ENCODE measurements at regions not wholly inside any gene's neighbourhood (a gene's known extent, or its start where the extent isn't known, plus 50 kb on each side); places are given as distances from the start of the nearest gene placed in this dataset.
"Not testable (repeated sequence)": the region's sequence is repeated elsewhere in the genome, so short reads cannot be mapped to it uniquely, and the experiment has no call there.

DNA sequence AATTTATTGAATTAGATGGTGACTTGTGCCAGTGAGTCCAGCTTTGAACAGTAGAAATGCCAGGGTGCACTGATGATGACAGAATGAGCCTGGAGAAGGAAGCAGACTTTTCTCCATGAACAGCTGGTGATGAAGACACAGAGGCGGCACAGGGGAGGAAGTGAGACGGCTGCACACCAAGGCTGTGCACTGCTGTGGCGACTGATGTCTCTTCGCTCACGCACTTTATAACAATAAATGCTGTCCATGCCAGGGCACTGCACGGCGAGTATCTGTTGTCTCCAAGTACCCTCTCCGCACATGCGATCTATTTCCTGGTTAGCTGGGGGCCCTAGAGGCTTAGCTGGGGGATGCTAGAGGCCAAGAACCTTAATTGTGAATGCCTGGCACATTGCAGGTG, 175.2 kb downstream of the TMEM200C start:
- no peak for DNase-seq (ENCODE audit: low read depth)

DNA sequence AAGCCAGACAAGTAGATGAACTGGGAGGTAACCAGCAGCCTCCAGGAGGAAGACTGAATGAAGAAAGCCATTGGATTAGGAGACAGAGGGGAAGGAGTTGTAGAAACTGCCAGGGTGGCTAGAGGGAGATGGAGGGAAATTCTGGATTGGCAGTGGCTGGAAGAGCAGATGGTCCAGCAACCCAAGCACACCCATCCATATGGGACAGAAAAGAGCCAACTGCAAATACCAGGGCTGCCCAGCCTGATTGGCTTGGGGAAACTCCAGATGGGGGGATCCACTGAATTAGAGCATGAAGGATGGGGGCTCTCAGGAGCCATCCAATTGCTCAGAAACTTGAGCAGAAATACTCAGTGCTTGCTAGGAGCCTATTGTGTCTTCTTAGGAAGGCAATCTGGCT, 173.5 kb upstream of the EPB41L3 start:
- DNase-seq (ENCODE audit: low read depth), result no peak

DNA sequence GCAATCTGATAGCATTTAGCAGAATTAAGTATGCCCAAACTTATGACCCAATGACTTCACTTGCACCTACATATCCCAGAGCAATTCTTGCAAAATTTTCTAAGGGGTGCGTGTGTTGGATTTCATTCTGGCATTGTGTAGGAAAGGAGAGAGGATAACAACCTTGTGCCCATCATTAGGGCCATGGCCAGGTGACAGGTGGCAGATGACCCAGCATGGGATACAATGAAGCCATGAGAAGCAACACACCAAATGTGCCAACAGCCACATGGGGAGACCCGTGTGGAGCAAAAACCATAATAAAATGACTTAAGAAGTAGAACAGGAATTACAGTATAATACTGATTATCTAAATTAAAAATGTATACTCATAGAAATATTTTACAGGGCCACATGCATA, 166.9 kb upstream of the EPB41L3 start:
- no peak for DNase-seq (ENCODE audit: low read depth)

DNA sequence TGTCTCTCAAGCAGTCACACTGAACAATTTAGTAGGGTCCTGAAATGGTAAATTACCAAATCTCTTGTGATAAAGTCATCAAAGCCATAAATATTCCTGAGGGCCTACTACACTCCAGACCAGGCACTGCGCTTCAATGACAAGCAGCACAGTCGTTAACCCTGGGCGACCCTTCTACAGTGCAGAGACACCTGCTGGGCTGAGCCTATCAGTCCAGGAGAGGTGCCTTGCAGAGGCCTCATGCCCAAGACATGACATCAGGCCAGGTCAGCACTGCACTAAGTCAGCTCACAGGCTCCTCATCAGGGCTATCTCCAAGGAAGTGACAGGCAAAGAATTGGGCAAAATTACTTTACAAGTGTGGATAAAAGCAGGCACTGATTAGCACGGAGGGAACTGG, 166.4 kb upstream of the EPB41L3 start:
- no peak for DNase-seq (ENCODE audit: low read depth)

DNA sequence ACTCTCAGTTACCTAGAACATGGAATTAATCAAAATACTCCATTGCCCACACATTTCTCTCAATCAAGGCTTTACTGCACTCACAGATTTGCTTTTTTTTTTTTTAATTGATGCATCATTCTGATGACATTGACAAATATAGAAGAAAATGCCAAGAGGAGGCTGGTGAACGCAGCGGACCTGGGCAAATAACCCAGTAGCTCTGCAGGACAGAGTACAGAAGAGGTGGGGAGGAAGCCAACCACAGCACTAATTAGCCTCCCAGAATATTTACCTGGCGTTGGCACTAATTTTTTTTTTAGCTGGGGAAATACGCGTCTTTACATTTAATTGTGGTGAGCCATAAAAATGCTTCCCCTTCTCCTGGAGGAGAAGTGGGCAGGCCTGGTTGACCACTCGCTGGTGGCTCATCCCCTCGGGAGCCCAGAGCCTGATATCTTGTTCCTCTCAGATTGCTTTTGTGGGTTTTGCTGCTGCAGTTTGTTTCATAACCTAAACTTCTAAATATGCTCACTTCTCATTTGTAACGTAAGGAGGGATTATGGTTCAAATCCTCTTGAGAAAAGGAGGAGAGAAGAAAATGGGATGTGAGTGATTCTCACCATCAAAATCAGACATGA, 165.8 kb upstream of the EPB41L3 start:
- DNase-seq (ENCODE audit: low read depth), result no peak

DNA sequence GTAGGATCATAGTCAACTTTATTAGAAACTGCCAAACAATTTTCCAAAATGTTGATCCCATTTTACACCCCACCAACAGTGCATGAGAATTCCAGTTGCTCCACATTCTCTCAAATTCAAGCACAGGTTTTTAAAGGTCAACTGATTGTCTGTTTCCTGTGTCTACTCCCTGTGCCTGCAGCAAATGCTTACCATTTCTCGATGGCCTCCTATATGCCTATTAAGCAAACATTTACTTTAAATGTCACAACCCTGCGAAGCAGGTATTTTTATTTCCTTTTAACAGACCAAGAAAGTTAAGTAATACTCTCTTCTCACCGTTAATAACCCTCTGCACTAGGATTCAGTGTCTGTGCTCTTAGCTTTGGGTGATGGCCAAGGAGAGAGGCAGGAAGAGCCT, 163.8 kb upstream of the EPB41L3 start:
- no peak for DNase-seq (ENCODE audit: low read depth)

DNA sequence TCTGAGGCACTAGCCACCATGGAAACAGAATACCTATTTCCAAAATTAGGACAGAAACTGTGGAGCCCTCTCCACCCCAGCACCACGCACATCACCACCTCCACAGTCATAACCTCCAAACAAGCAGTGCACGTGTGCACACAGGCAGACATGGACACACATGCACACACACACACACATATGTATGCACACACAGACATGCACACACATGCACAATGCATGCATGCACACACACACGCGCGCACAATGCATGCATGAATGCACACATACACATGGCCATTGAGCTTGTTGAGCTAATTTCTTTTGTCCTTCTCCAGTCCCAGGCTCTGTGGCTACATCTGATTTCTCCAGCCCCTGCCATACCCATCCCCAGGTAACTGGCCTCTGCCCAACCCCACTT, 161.6 kb upstream of the EPB41L3 start:
- no peak for DNase-seq (ENCODE audit: low read depth)

DNA sequence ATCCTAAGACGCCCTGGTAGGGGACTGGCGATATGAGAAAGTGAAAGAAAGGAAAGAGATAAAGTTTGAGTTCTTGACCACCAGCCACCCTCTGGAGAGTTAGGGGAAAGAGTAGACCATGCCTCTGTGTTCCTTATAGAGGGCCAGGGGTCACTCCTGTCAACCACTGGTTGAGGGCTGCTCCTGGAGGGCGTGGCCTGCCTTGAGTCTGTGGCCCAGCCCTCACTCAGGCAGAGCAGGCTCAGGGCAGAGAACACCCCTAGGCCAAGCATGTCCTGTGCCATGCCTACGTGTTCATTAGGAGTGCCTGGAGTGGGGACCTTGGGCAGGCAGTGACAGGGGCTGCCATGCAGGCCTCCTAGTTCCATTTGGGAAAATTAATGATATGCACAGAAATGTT, 161.1 kb upstream of the EPB41L3 start:
- no peak for DNase-seq (ENCODE audit: low read depth)

DNA sequence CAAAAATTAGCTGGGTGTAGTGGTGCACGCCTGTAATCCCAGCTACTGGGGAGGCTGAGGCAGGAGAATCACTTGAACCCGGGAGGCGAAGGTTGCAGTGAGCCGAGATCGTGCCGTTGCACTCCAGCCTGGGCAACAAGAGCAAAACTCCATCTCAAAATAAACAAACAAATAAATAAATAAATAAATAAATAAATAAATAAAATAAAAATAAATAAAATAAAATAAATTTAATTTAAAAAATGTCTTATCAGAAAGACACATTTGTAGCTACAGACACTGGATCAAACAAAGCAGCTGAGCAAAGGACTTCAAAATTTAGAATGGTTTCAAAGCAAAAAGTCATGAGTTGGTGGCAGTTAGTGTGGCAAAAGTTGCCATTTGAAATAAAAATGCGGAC, 158.2 kb upstream of the EPB41L3 start:
- not testable (repeated sequence) for DNase-seq (ENCODE audit: low read depth)

DNA sequence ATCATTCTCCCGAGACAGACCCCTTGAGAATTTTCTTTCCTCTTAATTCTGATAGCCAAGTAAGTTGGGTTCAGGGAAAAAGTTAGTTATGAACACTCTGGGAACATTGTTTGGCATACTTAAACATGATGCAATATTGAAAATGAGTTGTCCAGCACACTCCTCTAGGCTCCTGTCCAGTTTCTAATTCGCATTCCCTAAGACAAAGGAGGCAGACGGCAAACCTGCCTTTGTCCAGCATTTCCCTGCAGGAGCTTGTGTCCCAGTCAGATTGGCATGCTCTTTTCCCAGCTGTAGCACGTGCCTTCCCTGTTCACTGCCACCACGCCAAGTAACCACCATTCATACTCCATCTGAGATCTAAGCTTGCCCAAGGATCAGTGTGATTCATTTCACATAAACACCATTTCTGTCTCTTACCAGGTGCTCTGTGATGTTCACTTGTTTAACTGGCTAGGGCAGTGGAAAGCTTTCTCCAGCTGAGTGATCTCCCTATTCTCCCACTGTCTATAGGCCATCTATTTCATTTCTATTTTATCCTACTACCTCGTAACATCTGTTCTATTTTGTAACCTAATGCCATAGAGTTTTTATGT, 150.0 kb upstream of the EPB41L3 start:
- DNase-seq (ENCODE audit: low read depth), result no peak

DNA sequence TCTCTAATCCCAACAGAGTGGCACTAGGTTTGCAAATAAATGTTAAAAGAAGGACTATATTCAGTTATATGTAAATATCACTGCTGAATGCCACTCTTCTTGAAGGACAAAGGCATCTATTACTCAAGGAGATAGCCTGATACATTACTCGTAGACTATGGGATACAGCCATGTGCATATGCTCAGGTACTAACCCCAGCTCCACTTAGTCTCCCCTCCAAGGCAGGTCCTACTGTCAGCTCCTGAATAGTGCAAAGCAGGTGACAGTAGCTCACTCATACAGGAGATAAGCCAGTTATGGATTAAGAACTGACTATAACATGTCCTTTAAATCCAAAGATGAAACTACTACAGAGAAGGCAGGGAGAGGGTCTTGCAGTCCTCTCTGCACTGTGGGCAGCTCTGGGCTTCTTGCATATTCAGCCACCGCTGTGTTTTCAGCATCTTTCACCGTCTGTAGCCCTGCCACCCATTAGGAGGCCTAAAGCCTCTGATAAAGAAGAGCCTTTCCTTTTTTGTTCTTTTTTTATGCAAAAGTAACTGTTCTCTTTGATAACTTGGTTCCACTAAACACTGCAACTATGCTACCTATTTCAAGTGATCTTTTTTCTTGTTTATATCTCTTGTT, 135.1 kb upstream of the EPB41L3 start:
- DNase-seq (ENCODE audit: low read depth), result no peak

DNA sequence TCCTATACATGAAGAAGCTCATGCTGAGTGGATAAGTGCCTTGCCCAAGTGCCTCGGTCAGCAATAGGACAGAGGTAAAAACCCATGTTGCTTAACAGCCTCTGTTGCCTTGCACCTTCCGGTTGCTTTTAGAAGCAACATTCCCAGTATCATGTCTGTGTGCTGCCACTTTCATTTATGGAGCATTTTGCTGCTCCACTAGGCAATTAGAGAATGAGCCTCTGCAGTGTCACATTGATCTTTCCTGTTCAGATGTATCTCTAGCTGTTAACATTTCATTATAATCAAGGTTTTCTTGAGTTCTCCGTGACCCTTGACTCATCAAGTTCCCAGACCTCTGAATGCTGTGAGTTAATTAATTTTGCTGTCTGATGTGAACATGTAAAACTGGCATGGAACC, 134.5 kb upstream of the EPB41L3 start:
- DNase-seq (ENCODE audit: low read depth), result no peak

DNA sequence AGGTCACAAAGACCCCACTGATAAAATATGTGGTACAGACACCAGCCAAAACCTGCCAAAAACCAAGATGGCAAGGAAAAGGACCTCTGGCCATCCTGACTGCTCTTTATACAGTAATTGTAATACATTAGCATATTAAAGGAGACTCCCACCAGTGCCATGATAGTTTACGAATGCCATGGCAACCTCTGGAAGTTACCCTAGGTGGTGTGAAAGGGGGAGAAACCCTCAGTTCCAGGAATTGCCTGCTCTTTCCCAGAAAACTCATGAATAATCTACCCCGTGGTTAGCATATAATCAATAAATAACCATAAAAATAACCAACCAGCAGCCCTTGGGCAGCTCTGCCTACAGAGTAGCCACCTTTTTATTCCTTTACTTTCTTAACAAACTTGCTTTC, 129.8 kb upstream of the EPB41L3 start:
- DNase-seq (ENCODE audit: low read depth), result no peak

DNA sequence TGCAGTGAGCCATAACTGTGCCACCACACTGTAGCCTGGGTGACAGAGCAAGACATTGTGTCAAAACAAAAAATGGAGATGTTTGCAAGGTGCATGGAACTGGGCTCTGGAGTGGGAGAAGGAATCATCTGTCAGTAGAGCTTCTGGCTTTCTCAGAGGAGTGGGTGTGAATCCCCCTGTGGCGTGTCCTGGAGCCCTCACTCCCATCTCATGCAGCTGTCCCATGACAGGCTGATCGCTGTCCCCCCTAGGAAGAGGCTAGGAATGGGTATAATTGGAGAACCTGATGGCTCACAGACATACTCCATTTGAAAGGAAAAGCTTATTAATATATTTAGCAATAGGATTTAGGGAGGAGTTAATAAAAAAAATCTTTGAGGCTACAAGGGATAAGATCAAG, 125.8 kb upstream of the EPB41L3 start:
- no peak for DNase-seq (ENCODE audit: low read depth)

DNA sequence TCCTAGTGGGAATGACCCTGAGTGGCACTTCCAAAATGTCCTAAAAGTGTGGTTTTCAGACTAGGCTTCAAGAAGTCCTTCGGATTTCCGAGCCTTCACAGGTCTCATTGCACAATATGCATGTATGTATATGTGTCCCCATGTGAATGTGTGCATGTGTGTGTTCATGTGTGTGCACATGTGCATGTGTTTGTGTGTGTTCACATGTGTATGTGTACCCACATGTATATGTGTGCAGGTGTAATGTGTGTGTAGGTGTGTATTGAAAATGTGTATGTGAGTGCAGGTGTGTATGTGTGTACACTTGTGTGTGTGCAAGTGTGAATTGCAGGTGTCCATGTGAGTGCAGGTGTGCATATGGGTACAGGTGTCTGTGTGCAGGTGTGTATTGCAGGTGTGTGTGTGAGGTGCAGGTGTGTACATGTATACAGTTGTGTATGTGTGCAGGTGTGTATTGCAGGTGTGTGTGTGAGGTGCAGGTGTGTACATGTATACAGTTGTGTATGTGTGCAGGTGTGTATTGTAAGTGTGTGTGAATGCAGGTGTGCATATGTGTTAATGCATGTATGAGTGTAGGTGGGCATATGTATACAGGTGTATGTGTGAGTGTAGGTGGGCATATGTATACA, 124.4 kb upstream of the EPB41L3 start:
- DNase-seq (ENCODE audit: low read depth), result no peak

DNA sequence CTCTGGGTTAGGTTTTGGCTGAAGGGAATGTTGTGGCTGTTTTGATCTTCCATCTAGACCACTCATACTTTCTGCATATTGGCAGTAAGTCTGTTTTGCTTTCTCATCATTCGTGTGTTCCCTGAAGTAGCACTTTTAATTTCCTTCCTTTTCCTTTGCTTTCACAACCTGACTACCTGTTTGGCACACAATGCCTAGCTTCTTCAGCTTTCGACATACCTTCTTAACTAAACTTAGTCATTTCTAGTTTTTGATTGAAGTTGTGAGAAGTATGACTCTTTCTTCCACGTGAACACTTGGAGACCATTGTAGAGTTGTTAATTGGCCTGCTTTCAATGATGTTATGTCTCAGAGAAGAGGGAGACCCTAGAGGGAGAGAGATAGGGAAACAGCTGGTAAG, 123.6 kb upstream of the EPB41L3 start:
- no peak for DNase-seq (ENCODE audit: low read depth)

DNA sequence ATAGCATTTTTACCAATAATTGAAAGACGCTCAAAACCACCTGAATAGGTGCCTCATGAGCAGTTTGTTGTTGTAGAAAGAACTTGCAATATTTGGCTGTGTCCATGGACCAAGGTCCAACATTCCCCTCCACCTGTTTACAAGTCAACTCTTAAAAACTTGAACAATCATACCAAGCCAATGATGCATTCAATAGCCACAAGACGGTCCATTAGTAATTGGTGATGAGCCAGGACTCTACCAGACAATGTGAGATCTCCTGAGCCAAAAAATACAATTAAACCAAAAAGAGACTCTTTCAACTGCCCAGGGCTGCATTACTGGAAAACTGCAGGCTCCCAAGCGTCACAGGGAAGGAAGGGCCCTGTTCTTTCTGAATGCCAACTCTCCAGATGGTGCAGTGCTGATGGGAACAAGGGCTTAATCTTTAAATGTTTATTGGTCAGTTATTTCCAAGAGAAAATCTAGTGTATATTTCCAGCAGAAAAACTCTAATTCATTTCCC, 118.8 kb upstream of the EPB41L3 start:
- DNase-seq (ENCODE audit: low read depth), result no peak

DNA sequence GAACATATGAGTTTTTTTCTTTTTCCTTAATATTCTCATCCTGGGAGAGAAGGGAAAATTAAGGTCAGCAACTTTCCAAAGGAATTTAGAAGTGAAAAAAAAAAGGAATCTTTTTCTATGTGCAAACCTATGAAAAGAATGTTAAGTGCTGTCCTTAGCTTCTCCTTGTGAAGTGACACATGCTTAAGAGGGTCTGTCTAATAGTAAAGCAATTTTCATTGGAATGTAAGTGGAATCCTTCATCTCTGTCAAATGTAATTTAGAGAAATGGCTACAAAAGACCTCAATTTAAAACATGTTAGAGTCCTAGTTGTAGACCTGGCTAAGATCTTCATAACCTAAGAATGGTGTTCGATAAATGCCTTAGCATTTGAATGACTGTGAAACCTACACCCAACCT, 117.4 kb upstream of the EPB41L3 start:
- DNase-seq (ENCODE audit: low read depth), result no peak

DNA sequence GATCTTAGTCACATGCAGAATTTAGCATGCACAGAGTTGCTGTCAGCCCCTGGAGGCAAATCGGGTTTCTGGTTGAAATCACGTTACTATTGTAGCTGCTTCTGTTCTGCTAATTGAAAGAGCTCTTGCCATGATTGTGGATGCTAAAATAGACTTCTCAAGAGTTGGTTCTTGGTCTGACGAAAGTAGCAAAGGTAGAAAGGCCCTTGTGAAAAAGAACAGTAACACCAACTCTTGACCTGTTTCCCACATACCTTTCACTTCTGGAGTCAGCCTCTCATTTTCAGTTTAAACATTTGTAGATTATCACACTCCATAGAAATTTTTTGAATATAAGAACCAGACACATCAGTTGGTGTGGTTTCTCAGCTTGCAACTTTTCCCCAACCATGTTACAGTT, 110.0 kb upstream of the EPB41L3 start:
- DNase-seq (ENCODE audit: low read depth), result no peak

DNA sequence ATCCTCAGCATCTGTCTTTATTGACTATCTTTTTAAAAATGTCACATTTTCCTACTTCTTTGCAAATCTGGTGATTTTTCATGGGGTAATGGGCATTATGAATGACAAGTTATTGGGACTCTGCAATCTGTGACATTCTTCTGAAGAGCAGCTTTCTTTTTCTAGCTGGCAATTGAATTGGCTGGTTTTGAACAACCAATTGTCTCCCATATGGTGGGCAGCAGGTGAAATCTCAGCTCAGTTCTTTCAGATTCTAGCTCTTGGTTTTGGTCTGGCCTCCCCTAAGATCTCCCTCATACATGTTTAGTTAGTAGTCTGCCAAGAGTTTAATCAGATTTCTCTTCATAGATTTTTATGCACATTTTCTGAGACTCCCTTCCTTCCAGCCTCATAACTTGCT, 107.9 kb upstream of the EPB41L3 start:
- DNase-seq (ENCODE audit: low read depth), result no peak

DNA sequence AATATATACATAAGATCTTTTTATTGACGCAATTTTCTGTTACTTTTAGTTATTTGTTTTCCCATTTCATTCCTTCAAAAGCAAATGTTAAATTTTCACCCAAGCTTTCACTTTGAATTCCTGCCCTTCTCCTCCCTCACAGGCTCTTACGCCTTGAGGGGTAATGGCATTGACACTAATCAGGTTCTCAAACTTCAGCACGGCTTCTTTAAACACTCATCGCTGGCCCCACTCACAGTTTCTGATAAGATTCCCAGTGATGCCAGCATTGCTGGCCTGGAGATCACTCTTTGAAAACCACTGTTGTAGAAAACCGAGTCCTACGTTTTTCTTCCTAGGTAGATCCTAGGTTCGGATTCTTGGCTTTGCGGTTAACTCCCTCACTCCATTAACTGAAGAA, 105.6 kb upstream of the EPB41L3 start:
- DNase-seq (ENCODE audit: low read depth), result no peak

DNA sequence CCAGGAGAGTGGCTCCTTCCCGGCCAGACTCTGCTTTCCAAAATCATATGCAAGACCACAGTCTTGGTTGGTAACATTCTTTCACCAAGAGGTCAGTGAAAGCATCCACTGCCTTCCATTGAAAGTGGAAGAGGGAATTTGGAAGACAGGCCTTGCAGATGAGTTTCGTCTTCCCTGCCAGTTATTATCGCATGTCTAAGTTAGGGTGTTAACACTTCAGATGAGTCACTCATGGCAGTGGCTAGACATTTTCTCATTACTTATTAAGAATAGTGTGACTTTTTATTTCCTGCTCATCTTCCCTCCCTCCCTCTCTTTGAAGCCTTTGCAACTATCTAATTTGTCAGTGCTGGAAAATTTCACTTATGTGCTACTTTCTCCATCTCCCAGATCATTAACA, 102.9 kb upstream of the EPB41L3 start:
- DNase-seq (ENCODE audit: low read depth), result no peak

DNA sequence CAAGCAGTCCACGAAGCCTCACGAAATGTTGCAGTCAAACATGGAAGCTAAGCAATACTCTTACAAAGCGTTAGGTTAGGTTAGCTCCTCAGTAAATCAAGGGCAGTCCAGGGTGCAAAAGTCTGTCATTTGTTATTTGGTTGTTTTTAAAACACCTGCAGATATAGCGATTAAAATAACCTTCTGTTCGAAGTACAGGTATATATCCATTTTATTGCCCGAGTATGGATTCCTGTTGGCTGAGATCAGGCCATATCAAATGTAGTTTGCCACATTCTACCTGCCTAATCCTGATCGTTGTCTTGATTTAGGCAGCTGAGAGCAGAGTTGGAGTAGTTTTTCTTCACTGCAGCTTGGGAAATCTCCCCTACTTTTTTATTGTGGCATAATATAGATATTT, 99.5 kb upstream of the EPB41L3 start:
- DNase-seq (ENCODE audit: low read depth), result no peak

All from activated T-cell treated with anti-CD3 and anti-CD28 coated beads for 48 hours (primary cell).